Fibroblast of mammary gland (primary cell): ENCODE measurements at regions not wholly inside any gene's neighbourhood (a gene's known extent, or its start where the extent isn't known, plus 50 kb on each side); places are given as distances from the start of the nearest gene placed in this dataset.
"Not testable (repeated sequence)": the region's sequence is repeated elsewhere in the genome, so short reads cannot be mapped to it uniquely, and the experiment has no call there.

ENCODE experiments used
- DNase-seq: peaks from one replicate; pipeline ENCODE4 v3.0.0-alpha.2; 2010; ENCODE audit warnings: low read depth
- H3K4me3 ChIP-seq: 2 replicates; pipeline ENCODE4 v1.5.1; 2011; ENCODE audit warnings: low read depth, mild to moderate bottlenecking, low read length, moderate library complexity; ENCODE audit not compliant: control insufficient read depth
- TF ChIP-seq, protein P1 (sequence below): conservative IDR thresholded peaks from 2 replicates; pipeline ENCODE4 v1.5.1; 2011; ENCODE audit warnings: low read depth, low read length, inconsistent platforms; ENCODE audit not compliant: control insufficient read depth, insufficient read depth

DNA sequence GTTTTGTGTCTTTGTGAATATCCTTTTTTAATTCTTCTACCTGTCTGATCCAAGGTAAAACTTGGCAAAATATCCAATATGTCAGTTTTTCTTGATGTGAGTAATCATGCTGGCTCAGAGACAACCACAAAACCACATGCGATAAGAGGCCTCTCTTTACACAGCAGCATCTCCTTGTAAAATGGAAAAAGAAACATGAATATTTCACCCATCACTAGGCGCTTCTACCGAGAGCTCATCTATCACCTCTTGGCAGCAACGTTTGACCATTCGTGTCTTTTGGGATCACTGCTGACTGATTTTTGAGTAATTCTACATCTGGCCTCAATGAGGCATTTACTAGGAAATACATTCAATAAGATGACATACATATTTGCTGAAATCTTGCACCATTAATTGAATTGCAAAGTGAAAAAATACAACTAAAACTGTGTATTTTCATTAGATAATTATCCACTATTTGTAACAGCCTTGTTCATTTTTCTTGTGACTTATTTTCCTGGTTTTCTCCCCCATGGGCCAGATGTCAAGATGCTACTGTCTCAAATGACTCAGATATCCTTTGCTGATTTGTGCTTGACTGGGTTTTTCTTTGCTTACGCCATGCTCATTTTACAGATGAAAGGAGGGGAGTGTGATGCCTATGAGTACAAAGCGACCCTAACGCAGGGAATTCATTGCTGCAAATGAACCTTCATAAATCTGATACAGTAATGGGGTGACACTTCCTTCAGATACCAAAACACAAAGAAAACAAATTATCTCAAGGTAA, 467.5 kb downstream of the FBXO15 start:
- no peak overlapping the region for H3K4me3 ChIP-seq
- TF ChIP-seq, protein P1, sequence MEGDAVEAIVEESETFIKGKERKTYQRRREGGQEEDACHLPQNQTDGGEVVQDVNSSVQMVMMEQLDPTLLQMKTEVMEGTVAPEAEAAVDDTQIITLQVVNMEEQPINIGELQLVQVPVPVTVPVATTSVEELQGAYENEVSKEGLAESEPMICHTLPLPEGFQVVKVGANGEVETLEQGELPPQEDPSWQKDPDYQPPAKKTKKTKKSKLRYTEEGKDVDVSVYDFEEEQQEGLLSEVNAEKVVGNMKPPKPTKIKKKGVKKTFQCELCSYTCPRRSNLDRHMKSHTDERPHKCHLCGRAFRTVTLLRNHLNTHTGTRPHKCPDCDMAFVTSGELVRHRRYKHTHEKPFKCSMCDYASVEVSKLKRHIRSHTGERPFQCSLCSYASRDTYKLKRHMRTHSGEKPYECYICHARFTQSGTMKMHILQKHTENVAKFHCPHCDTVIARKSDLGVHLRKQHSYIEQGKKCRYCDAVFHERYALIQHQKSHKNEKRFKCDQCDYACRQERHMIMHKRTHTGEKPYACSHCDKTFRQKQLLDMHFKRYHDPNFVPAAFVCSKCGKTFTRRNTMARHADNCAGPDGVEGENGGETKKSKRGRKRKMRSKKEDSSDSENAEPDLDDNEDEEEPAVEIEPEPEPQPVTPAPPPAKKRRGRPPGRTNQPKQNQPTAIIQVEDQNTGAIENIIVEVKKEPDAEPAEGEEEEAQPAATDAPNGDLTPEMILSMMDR: no peak
- DNase-seq: peak; percentile 48

DNA sequence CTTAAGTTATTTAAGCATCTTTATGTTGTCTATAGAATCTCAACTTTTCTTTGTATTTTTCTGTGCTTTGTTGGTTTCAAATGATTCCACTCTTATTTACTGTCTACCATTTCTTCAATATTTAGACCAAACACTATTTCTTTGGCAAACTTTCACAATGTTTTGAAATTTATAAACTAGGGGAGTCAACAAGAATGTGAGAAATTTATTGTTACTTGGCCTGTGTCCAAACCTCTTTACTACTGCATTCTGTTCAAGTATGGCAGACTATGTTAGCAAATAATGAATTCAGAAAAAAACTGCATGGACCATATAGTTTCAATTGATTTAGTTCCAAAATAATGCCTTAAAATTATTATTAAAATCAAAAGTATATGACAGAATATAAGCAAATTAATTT, 470.2 kb downstream of the FBXO15 start:
- H3K4me3 ChIP-seq: no peak overlapping the region
- TF ChIP-seq, protein P1: no peak
- no peak for DNase-seq

DNA sequence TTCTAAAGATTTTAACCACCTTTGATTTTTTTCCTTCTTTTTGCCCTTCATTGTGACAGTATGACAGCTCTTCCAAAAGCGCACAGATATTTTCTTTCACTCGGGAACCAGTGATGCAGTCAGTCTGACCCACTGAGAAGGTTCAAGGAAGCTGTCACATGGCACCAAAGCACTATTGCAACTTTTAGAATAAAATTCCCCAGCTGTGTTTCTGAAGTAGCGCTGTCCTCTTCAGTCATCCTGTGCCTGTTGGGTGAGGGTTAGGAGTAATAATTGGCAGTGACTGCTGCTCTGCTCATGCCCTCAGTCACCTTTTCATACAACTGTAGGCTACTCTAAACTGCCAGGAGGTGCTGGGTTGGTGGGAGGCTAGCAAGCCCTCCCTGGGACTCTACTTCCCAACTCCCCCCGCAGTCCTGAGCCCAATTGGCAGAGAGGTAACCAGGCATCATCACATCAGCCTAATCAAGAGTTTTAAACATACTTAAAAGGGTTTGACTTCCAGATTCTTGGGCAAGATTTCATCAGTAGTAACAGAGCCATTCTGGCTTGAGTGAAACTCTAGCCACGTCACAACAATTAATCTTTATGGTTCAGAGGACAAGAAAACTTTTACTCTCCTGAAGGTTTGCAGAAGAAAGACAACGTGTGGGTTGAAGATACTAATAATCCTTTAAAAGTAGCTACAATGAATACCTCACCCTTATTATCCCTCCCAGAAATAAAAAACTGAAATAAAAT, 473.3 kb downstream of the FBXO15 start:
- TF ChIP-seq, protein P1: no peak
- DNase-seq: no peak
- no peak overlapping the region for H3K4me3 ChIP-seq

DNA sequence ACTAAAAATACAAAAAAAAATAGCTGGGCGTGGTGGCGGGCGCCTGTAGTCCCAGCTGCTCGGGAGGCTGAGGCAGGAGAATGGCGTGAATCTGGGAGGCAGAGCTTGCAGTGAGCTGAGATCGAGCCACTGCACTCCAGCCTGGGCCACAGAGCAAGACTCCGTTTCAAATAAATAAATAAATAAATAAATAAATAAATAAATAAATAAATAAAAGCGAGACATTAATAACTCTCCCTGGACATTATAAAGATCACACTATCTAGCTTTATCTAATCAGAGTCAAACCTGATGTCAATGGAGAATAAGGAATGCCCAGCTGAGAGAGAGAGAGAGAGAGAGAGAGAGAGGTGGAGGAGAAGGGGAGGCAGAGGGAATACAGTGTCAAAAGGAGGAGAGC, 476.2 kb downstream of the FBXO15 start:
- DNase-seq, H3K4me3 ChIP-seq: not testable (repeated sequence)

DNA sequence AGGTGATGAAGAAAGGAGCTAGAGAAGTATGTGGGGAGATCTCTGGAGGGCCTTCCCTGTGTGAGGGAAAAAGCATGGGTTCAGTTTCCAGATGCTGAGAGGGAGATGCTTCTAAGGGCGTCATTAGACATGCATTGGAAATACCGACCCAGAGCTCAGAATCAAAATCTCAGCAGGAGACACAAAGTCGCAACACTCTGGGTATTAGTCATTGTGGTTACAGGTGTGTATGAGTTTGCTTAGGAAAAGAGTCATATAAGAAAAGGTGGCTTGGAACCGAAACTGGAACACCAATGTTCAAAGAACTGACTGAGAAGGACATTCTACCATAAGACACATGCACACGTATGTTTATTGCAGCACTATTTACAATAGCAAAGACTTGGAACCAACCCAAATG, 477.1 kb downstream of the FBXO15 start:
- no peak overlapping the region for H3K4me3 ChIP-seq
- TF ChIP-seq, protein P1: no peak
- DNase-seq: no peak

DNA sequence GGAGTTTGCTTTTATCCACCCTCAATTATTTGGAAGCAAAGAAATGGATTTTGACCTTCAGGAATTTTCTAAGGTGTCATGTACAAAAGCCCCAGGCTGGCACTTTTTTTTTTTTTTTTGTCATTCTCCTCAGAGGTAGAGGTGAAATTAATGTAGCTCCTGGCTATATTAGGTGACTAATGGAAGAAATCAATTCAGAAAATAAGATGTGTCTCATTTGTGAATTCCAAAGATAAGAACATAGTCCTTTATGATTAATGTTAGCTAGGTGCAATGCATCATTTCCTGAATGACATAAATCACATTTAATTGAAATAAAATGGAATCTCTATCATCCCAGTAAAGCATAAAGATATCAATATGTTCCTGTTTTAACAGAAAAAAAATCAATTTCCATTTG, 477.6 kb downstream of the FBXO15 start:
- TF ChIP-seq, protein P1: no peak
- H3K4me3 ChIP-seq: no peak overlapping the region
- no peak for DNase-seq

DNA sequence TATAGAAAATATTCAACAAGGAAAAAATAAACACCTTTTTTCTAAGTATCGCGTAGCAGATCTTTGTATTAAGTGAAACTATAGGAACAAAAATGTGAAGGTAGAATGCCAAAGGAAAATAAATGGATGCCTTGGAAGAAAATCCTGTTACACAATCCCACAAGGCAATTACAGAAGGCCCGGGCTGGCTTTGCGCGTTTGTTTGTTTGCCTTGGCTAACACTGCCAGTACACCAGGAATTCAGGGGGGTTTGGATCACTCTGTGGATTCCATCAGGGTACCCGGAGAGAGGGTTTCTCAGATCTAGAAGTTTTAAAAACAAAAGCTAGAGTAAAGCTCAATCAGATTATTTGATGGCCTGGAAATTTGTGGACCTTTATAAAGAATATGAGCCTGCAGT, 478.3 kb downstream of the FBXO15 start:
- TF ChIP-seq, protein P1: no peak
- no peak overlapping the region for H3K4me3 ChIP-seq
- peak; percentile 61 for DNase-seq
